HepG2 (cell line): ENCODE measurements at regions not wholly inside any gene's neighbourhood (a gene's known extent, or its start where the extent isn't known, plus 50 kb on each side); places are given as distances from the start of the nearest gene placed in this dataset.

Source experiments
- AKAP8 ChIP-seq: sonication (generic); formaldehyde crosslinking; IDR thresholded peaks from 2 replicates; pipeline ENCODE4 v1.5.1; 2020; ENCODE audit warnings: mild to moderate bottlenecking, missing genetic modification reagents
- ARHGAP35 ChIP-seq: sonication (generic); formaldehyde crosslinking; IDR thresholded peaks from 2 replicates; pipeline ENCODE4 v1.9.0; 2022; ENCODE audit warnings: mild to moderate bottlenecking, inconsistent platforms, moderate library complexity, missing genetic modification reagents, borderline replicate concordance
- NONO ChIP-seq, 2 experiments: fragments of 450-650 bp in 1 of 2; sonication (generic) in 1 of 2; formaldehyde crosslinking in 1 of 2; IDR thresholded peaks in 1 of 2; conservative IDR thresholded peaks in 1 of 2; 2 replicates each; pipeline versions ENCODE4 v1.6.1 to v1.8.0; 2017 to 2022; ENCODE audit warnings: mild to moderate bottlenecking in 1 of 2, missing genetic modification reagents in 1 of 2, moderate library complexity in 1 of 2
- REL ChIP-seq: sonication (generic); formaldehyde crosslinking; conservative IDR thresholded peaks from 2 replicates; pipeline ENCODE4 v1.8.0; 2022; ENCODE audit warnings: mild to moderate bottlenecking, missing genetic modification reagents, moderate library complexity
- TRAFD1 ChIP-seq: sonication (generic); formaldehyde crosslinking; IDR thresholded peaks from 2 replicates; pipeline ENCODE4 v1.5.1; 2020; ENCODE audit warnings: missing genetic modification reagents, mild to moderate bottlenecking, borderline replicate concordance
- ZGPAT ChIP-seq: IDR thresholded peaks from 2 replicates; pipeline ENCODE4 v1.6.1; 2016; ENCODE audit warnings: mild to moderate bottlenecking
- ZNF12 ChIP-seq: sonication (generic); formaldehyde crosslinking; IDR thresholded peaks from 2 replicates; pipeline ENCODE4 v1.5.0; 2020; ENCODE audit warnings: missing genetic modification reagents
- ZNF652 ChIP-seq: IDR thresholded peaks from 2 replicates; pipeline ENCODE4 v1.6.1; 2016; ENCODE audit warnings: low read depth, borderline replicate concordance
- ZNF709 ChIP-seq: sonication (generic); formaldehyde crosslinking; IDR thresholded peaks from 2 replicates; pipeline ENCODE4 v1.5.0; 2020; ENCODE audit warnings: mild to moderate bottlenecking, missing genetic modification reagents
- TF ChIP-seq, protein P1 (sequence below): sonication (generic); formaldehyde crosslinking; IDR thresholded peaks from 2 replicates; pipeline ENCODE4 v1.4.0; 2020; ENCODE audit warnings: missing genetic modification reagents, borderline replicate concordance
- TF ChIP-seq, protein P2 (sequence below): fragments of 450-650 bp; IDR thresholded peaks from 2 replicates; pipeline ENCODE4 v1.6.1; 2017; ENCODE audit warnings: mild to moderate bottlenecking
- TF ChIP-seq, protein P3 (sequence below), 2 experiments: sonication (generic) in 1 of 2; formaldehyde crosslinking in 1 of 2; IDR thresholded peaks; 2 replicates each; pipeline versions ENCODE4 v1.4.0 to v1.6.1; 2018 to 2020; ENCODE audit warnings: missing genetic modification reagents in 2 of 2, borderline replicate concordance in 1 of 2, low read depth in 1 of 2, mild to moderate bottlenecking in 1 of 2, missing biosample characterization in 1 of 2
- TF ChIP-seq, protein P4 (sequence below): sonication (generic); formaldehyde crosslinking; IDR thresholded peaks from 2 replicates; pipeline ENCODE4 v1.4.0; 2020; ENCODE audit warnings: low read depth, missing genetic modification reagents

DNA sequence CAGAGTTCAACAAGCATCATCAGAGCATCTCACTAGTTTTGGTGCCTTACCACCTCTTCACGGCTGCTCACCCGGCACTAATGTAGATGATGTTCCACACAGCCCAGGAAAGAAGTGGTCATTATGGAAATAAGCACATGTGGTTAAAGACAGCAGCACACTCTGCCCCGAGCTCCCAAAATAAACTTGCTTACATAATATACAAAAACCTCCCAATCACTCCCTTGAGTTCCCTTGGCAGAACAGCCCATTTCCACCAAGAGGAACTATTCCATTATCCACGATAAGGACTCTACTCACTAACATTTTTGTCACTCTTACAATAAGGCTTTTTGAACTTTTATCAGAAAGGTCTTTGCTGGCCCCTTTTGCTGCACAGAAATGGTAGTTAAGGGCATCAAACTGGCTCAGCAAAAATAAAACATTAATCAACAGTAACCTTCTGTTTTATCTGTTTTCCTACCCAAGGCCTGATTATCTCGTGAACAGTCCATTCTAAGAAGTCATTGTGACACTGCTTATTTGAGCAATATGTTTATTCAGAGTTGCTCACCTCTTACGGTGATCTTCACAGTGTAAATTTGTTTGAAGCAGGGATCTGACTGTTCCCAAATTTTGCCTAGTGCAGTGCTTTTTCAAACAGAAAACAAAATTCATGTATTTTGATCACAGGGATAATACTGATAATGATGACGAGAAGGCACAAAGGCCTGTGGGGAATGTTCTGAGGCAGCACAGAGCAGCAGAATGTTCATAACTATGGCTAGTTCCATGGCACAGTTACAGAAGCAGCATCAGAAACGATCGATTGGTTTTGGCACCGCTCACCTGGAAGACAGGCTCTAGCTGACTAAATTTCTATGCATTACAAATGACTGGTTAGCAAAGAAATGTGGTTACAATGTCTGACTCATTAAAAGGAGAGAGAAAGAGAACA is 399.8 kb upstream of the PIK3R1 start (continued):
- no peak for TF ChIP-seq ZNF709 (CRISPR knock-in tag)
- TF ChIP-seq, protein P1, sequence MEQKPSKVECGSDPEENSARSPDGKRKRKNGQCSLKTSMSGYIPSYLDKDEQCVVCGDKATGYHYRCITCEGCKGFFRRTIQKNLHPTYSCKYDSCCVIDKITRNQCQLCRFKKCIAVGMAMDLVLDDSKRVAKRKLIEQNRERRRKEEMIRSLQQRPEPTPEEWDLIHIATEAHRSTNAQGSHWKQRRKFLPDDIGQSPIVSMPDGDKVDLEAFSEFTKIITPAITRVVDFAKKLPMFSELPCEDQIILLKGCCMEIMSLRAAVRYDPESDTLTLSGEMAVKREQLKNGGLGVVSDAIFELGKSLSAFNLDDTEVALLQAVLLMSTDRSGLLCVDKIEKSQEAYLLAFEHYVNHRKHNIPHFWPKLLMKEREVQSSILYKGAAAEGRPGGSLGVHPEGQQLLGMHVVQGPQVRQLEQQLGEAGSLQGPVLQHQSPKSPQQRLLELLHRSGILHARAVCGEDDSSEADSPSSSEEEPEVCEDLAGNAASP (CRISPR knock-in tag): no peak; the same call in 1 of the 2 replicates
- TF ChIP-seq, protein P2, sequence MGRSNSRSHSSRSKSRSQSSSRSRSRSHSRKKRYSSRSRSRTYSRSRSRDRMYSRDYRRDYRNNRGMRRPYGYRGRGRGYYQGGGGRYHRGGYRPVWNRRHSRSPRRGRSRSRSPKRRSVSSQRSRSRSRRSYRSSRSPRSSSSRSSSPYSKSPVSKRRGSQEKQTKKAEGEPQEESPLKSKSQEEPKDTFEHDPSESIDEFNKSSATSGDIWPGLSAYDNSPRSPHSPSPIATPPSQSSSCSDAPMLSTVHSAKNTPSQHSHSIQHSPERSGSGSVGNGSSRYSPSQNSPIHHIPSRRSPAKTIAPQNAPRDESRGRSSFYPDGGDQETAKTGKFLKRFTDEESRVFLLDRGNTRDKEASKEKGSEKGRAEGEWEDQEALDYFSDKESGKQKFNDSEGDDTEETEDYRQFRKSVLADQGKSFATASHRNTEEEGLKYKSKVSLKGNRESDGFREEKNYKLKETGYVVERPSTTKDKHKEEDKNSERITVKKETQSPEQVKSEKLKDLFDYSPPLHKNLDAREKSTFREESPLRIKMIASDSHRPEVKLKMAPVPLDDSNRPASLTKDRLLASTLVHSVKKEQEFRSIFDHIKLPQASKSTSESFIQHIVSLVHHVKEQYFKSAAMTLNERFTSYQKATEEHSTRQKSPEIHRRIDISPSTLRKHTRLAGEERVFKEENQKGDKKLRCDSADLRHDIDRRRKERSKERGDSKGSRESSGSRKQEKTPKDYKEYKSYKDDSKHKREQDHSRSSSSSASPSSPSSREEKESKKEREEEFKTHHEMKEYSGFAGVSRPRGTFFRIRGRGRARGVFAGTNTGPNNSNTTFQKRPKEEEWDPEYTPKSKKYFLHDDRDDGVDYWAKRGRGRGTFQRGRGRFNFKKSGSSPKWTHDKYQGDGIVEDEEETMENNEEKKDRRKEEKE: no peak
- TF ChIP-seq, protein P3, sequence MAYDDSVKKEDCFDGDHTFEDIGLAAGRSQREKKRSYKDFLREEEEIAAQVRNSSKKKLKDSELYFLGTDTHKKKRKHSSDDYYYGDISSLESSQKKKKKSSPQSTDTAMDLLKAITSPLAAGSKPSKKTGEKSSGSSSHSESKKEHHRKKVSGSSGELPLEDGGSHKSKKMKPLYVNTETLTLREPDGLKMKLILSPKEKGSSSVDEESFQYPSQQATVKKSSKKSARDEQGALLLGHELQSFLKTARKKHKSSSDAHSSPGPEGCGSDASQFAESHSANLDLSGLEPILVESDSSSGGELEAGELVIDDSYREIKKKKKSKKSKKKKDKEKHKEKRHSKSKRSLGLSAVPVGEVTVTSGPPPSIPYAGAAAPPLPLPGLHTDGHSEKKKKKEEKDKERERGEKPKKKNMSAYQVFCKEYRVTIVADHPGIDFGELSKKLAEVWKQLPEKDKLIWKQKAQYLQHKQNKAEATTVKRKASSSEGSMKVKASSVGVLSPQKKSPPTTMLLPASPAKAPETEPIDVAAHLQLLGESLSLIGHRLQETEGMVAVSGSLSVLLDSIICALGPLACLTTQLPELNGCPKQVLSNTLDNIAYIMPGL (CRISPR knock-in tag; IDR thresholded peaks at IDR 0.05; ENCODE audit: borderline replicate concordance in 1 of 2, low read depth in 1 of 2): no peak
- TF ChIP-seq ZNF12 (CRISPR knock-in tag): 0 out of 2 replicates have a peak, but pooled peaks have one; percentile 26
- no peak for TF ChIP-seq AKAP8
- TF ChIP-seq ZNF652 (CRISPR knock-in tag): no peak
- no peak for TF ChIP-seq REL (CRISPR knock-in tag)
- TF ChIP-seq, protein P4, sequence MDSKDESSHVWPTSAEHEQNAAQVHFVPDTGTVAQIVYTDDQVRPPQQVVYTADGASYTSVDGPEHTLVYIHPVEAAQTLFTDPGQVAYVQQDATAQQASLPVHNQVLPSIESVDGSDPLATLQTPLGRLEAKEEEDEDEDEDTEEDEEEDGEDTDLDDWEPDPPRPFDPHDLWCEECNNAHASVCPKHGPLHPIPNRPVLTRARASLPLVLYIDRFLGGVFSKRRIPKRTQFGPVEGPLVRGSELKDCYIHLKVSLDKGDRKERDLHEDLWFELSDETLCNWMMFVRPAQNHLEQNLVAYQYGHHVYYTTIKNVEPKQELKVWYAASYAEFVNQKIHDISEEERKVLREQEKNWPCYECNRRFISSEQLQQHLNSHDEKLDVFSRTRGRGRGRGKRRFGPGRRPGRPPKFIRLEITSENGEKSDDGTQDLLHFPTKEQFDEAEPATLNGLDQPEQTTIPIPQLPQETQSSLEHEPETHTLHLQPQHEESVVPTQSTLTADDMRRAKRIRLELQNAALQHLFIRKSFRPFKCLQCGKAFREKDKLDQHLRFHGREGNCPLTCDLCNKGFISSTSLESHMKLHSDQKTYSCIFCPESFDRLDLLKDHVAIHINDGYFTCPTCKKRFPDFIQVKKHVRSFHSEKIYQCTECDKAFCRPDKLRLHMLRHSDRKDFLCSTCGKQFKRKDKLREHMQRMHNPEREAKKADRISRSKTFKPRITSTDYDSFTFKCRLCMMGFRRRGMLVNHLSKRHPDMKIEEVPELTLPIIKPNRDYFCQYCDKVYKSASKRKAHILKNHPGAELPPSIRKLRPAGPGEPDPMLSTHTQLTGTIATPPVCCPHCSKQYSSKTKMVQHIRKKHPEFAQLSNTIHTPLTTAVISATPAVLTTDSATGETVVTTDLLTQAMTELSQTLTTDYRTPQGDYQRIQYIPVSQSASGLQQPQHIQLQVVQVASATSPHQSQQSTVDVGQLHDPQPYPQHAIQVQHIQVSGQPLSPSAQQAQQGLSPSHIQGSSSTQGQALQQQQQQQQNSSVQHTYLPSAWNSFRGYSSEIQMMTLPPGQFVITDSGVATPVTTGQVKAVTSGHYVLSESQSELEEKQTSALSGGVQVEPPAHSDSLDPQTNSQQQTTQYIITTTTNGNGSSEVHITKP (CRISPR knock-in tag): no peak
- no peak for TF ChIP-seq TRAFD1 (CRISPR knock-in tag)
- TF ChIP-seq ZGPAT (CRISPR knock-in tag): peak; percentile 33; the same call in 1 of the 2 replicates
- no peak for TF ChIP-seq NONO (IDR thresholded peaks at IDR 0.05)
- 0 out of 2 replicates have a peak, but pooled peaks have one; percentile 19 for TF ChIP-seq NONO (CRISPR knock-in tag; conservative IDR thresholded peaks at IDR 0.05)
- TF ChIP-seq ARHGAP35 (CRISPR knock-in tag): no peak
